GM19239 (cell line): ENCODE measurements at regions not wholly inside any gene's neighbourhood (a gene's known extent, or its start where the extent isn't known, plus 50 kb on each side); places are given as distances from the start of the nearest gene placed in this dataset.

Source experiments
- DNase-seq: peaks from one replicate; pipeline ENCODE4 v3.0.0; 2011; ENCODE audit warnings: low spot score; ENCODE audit not compliant: insufficient read length
- FAIRE-seq: peaks from 2 replicates; lab custom pipeline; 2011; peaks lifted over from hg19 to GRCh38; lab: Jason Lieb, UNC

DNA sequence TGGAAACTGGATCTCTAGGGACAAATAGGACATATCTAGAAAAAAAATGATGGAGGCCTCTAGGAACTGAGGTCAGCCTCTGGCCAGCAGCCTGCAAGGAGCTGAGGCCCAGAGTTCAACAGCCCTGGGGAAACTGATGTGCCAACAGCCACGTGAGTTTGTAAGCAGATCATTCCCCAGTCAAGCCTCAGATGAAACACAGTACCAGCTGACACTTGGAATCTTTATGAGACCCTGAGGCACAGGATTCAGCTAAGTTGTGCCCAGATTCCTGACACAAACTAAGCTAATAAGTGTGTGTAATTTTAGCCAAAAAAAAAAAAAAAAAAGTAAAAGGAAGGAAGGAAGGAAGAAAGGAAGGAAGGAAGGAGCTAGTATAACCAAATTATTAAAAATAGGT lies 1059.8 kb upstream of the MAP3K7 start:
- DNase-seq (no peak), FAIRE-seq (no peak)

DNA sequence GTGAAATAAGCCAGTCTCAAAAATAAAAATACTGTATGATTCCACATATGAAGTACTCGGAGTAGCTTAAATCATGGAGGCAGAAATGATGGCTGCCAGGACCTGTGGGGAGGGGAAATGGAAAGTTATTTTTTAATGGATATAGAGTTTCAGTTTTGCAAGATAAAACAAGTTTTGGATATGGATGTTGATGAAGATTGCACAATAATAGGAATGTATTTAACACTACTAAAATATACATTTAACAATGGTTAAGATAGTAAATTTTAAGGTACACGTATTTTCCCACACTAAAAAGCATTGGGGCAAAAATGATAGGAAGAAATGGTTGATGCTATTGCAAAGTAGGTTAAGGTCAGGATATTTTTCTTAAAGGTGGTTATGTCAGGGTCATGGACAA lies 1058.9 kb upstream of the MAP3K7 start:
- no peak for FAIRE-seq

DNA sequence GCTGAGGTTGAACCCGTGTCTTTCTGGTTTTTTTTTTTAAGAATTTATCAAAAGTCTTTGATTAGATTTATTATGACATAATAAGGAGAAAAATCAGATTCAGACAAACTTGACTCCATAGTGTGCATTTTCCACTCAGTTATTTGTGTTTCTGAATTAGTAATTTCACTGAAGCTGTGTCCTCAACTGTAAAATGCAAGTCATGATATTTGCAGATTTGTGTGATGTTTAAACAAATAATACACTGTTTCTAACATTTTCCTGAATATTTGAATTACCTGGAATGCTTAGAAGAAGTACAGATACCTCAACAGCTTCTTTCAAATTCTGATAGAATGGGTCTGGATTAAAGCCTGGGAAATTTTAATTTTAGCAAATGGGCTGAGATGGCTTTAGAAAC lies 1050.3 kb upstream of the MAP3K7 start:
- DNase-seq (no peak), FAIRE-seq (no peak)

More for the DNA sequence above, 1058.9 kb upstream of the MAP3K7 start:
- no peak for DNase-seq

DNA sequence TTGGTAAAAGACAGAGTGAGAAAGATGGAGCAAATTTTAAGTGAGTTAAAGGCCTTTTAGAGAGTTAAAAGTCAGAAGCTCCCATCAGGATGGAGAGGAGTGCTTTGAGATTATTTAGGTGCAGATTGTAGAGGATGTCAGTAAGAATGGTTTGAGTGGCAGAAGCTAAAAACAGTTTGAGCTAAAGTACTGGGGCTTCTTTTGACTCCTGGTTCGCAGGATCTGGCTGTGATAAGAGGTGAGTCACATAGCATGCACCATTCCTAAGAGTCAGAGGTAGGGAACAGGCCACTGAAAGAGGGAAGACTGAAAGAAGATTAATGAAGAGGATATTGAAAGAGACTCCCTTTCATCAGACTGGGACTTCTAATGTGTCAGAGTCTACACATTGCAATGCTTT lies 1047.9 kb upstream of the MAP3K7 start:
- no peak for FAIRE-seq
- DNase-seq: no peak

DNA sequence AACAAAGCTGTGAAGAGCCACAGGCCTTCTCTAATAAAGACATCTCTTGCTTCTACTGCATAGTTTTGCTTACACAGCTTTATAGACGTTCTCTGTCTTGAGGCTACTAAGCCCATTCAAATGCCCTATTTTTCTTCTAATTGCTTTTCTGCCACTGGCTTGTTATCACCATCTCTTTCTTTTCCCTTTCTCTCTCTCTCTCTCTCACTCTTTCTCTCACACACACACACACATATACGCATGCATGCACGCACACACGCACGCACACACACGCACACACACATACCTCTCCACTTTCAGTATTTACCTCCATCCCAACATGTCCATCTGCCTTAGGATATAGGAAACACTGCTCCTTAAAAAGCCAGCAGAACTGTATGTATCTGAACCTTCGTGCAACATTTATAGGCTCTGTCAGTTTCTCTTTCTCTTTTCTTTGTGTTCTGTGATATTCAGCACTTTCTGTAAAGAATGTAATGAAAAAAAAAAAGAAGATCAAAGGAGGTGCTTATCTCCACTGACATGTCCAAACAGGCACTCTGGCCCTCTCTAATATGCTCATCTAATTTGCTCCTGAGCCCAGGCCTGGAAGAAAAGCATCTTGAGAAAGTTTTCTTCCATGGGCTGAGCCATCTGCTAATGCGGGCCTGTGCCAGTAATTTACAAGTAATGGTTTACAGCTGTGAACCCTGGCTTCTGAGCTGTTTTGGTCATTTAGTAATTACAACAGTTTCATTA lies 1046.7 kb upstream of the MAP3K7 start:
- DNase-seq (no peak), FAIRE-seq (no peak)

DNA sequence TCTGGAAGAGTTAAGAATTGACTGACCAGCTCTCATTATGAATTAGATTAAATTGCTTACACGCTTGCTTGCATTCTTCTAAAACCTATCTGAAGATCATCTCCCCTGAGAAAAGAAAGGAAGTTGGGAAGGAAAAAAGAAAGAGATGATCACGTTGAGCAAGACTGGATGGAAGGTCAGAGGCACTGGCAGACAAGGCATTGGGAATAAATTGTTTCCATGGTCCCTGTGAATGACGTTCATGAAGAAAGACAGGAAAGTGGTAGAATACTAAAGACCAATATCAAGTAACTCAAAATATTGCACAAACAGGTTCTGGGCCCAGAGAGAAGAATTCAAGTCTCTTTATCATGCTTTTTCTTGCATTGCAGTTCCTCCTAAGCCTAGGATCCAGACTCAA lies 1045.4 kb upstream of the MAP3K7 start:
- DNase-seq (no peak), FAIRE-seq (no peak)

DNA sequence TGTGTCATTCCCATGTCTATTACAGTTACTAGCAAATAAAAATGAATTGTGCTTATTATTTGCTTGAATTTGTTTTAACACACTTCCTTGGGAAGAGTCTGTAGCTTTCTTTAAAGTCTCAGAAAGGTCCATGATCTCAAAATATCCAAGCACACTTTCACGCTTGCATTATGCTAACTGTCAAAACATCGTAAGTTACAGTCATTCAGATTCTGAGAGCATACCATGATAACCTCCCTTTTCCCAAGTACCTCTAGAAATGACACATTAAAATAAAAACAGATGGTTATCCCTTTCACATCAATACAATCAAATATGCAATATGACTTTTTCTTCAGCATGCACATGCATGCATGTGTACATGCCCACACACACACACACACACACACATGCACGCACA lies 1044.4 kb upstream of the MAP3K7 start:
- no peak for DNase-seq
- no peak for FAIRE-seq

DNA sequence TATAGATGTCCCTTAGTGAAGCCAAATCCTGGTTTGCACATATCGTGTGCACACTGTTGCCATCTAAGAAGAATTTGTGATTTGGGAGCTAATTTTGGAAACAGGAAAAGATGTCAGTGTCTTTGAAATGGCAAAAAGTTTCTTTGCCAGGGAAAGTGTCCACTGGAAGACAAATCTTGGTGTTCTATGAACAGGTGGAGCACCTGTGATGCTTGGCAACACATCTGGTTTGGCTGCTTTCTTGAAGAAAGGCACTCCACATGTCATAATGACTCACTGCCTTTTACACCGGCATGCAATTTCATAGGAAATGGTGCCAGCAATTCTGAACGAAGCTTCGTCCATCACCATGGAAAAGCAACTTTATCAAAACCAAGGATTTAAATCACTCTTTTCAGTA lies 1040.0 kb upstream of the MAP3K7 start:
- DNase-seq (no peak), FAIRE-seq (no peak)

DNA sequence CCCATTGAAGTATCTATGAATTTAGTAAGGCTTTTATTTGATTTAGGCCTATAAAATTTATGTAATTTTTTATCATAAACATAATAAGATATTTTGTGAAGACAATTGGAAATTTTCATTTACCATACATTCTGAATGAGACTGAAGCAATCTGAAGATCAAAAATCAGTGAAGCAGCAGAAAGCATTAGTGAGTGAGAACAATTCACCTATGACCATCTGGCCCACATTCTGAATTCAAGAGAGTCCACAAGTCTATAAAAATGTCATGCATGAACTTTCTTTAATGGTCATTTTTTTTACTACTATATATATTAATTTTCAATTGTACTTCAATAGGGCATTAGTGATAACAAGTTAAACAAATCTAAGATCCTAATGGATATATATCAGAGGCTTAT lies 1026.6 kb upstream of the MAP3K7 start:
- DNase-seq (no peak), FAIRE-seq (no peak)

DNA sequence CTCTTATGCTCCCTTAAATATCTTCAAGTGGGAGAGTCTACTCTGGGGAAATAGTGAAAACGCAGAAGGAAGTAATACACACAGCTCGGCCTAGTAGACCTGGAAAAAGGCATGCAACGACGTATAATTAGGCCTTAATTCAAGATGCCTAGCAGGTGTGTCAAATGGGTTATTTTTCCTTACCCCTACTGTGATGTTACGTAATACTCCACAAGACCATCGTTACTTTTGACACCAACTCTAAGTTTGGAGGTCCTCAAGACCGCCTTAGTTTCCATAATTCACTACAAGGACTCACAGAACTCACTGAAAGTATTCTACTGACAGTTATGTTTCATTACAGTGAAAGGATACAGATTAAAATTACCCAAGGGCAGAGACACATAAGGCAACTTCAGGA lies 1024.3 kb upstream of the MAP3K7 start:
- no peak for FAIRE-seq
- DNase-seq: no peak

DNA sequence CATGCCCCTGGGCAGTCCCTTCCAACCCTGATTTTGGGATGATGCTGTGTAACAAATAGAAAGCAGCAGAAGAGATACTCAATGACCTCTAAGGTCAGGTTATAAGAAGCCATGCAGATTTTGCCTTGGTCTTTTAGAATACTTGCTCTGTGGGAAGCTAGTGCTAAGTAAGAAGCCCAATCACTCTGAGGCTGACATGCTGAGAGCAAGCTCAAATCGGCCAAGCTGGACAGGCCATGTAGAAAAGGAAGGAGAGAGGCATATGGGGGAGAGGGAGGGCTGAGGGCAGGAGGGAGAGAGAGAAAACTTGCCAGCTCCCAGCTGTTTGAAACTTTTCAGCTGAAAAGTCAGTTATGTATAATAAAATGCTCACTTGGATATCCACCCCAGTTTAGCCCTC lies 1021.6 kb upstream of the MAP3K7 start:
- no peak for FAIRE-seq
- no peak for DNase-seq

DNA sequence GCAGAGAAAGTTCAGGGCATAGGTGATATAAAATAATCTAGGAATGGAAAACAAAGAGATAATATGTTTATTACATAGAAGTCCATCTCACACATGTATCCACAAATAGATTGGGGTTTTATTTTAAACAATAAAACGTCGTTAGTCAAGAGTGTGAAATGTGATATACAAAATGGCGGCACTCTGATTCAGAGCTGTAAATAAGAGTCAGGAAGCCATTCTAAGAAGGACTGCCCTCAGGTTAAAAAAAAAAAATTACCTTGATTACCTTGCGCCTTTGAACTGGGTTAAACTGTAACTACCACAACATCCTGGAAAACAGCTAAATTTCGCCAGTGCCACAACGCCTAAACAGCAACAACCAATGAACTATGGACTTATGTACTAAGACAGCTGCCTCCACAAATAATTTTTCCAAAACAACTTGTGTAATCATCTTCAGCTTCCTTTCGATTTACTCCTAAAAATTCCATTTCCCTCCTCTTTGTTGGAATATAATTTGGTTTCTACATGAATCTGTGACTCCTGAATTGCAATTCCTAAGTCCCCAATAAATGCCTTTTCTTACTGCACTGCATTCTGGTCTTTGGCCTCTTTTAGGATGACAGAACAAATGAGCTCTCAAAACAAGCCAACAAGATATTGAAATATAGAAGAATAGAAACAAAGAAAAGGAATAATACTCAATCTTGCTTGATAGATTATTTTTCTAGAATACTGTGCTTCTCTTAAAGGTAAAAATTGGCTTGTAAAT lies 1019.5 kb upstream of the MAP3K7 start:
- FAIRE-seq: no peak
- no peak for DNase-seq

DNA sequence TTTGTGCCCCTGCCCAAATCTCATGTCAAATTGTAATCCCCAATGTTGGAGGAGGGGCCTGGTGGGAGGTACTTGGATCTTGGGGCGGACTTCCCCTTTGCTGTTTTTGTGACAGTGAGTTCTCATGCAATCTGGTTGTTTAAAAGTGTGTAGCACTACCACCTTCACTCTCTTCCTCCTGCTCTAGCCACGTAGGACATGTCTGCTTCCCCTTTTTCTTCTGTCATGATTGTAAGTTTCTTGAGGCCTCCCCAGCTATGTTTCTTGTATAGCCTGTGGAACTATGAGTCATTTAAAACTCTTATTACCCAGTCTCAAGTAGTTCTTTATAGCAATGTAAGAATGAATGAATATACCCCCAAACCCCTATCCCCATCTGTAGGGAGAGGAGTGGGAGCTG lies 1013.7 kb upstream of the MAP3K7 start:
- FAIRE-seq (no peak), DNase-seq (no peak)

DNA sequence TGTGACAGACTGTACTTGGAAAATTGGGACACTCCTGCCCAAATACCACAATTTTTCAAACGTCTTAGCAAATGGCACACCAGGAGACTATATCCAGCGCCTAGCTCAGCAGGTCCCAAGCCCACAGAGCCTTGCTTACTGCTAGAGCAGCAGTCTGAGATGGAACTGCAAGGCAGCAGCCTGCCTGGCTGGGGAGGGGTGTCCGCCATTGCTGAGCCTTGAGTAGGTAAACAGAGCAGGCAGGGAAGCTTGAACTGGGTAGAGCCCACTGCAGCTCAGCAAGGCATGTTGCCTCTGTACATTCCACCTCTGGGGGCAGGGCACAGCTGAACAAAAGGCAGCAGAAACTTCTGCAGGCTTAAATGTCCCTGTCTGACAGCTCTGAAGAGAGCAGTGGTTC lies 1003.3 kb upstream of the MAP3K7 start:
- no peak for DNase-seq
- no peak for FAIRE-seq

DNA sequence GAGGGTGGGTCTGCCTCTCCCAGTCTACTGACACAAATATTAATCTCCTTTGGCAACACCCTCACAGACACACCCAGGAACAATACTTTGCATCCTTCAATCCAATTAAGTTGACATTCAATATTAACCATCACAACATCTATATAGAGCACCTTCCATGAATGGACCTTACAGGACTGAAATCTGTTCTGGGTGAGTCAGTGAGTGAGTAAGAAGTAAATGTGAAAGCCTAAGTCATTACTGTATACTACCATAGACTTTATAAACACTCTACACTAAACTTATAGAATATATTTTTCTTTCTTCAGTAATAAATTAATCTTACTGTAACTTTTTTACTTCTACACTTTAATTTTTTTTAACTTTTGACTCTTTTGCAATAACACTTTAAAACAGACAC lies 993.8 kb upstream of the MAP3K7 start:
- no peak for DNase-seq
- FAIRE-seq: no peak

DNA sequence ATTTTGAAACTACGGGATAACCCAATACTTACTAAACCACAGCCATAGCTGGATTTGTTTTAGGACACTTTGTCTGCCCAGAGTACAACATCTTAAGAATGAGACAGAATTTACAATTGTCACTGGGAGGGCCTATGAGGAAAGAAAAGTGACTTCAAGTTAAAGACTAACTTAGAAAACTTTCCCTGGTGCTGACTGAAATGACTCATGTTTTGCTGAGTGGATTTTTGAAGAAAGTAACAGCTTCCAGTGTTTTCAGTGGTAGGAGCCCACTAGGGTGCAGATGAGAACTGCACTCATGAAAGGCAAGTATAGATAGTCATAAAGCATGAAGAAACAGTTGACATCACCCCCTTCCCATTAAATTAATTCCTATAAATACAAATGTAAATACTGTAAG lies 988.2 kb upstream of the MAP3K7 start:
- DNase-seq (no peak), FAIRE-seq (peak; percentile 57)

DNA sequence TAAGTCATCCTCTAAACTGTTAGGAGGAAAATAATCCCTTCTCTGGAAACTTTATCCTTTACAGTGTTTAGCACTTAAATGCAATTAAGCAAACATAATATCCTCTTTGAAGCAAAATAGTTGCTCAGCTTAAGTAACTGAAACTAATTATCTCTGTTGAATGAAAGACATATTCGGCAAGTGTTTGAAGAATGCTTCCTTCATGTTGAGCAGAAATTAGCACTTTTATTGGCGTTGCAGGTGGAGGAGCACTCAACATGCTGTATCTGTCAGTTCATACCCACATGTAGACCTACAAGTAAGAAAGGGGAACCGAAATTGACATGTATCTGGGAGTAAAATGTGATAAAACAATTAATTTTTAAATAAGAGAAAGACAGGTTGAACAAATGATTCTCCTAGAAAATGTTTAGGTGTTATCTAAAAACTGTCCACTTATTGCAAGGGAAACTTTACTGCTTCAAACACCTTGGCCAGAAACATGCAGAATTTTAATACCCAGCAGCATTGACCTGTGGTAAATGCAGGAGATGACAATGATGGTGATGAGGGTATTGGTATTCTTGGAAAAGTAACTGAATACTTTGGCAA lies 987.0 kb upstream of the MAP3K7 start:
- FAIRE-seq (no peak), DNase-seq (no peak)

DNA sequence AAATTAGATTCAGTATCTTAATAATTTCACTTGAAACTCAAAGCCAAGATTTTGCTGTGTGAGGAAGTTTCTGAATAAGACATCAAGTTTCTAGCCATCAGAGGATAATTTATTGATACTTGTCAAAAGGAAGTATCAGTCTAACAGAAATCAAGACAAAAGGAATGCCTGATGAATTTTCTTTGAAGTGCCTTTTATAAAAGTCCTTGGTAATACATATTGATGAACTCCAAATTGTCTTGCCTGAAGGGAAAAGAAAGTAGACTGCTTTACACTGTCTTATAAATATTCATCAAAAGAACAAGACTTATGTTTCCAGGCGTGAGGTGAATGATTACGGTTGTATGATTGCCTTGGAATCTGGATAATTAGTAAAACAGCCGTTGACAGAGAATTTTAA lies 986.0 kb upstream of the MAP3K7 start:
- no peak for FAIRE-seq

DNA sequence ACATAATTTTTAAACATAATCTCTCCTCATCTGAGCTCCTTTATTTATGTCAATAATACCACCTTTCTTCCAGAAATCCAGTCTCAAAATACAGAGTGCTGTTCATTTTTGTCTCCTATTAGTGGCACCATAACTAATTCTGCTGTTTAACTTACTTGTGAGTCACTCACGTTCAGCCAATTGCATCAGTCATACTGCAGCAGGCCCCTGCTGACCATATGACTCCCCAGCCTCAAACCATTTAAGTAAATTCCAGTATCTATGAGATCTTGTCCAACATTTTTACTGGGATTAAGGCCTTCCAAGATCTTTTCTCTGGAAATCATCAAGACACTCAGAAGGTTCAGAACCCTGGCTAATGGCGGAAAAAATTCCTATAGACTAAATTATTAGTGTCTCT lies 982.2 kb upstream of the MAP3K7 start:
- no peak for DNase-seq
- FAIRE-seq: no peak

More for the DNA sequence above, 986.0 kb upstream of the MAP3K7 start:
- no peak for DNase-seq

DNA sequence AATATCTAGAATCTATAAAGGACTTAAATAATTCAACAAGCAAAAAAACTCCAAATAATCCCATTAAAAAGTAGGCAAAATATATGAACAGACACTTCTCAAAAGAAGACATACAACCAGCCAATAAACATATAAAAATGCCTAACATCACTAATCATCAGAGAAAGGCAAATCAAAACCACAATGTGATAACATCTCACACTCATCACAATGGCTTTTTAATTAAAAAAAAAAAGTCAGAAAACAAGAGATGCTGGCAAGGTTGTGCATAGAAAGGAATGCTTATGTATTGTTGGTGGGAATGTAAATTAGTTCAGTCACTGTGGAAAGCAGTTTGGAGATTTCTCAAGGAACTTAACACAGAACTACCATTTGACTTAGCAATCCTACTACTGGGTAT lies 979.6 kb upstream of the MAP3K7 start:
- no peak for FAIRE-seq
- no peak for DNase-seq

DNA sequence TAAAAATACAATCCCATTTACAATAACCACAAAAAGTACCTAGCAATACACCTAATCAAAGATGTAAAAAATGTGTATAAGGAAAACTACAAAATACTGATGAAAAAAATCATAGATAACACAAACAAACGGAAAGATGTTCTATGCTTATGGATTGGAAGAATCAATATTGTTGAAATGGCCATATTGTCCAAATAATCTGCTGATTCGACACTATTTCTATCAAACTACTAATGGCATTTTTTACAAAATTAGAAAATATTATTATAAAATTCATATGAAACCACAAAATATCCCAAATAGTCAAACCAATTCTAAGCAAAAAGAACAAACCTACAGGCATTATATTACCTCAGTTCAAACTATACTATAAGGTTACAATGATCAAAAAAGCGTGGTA lies 978.3 kb upstream of the MAP3K7 start:
- FAIRE-seq (no peak), DNase-seq (no peak)

DNA sequence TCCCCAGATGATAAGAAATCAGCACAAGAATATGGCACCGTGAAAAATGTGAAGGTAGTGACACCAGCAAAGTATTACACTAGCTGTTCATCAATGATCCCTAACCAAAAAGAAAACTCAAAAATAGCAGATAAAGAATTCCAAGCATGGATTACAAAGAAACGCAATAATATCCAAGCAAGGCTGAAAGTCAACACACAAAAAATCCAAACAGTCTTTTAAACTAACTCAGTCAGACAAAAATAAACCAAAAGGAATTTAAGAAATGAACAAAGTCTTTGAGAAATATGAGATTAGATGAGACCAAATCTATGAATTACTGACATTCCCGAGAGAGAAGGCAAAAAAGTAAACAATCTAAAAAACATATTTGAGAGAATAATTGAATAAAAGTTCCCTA lies 976.1 kb upstream of the MAP3K7 start:
- no peak for DNase-seq
- FAIRE-seq: no peak
